Bronchial epithelial cell (primary cell): ENCODE measurements at regions not wholly inside any gene's neighbourhood (a gene's known extent, or its start where the extent isn't known, plus 50 kb on each side); places are given as distances from the start of the nearest gene placed in this dataset.
"Not testable (repeated sequence)": the region's sequence is repeated elsewhere in the genome, so short reads cannot be mapped to it uniquely, and the experiment has no call there.

ENCODE experiments used
- DNase-seq: peaks from one replicate; pipeline ENCODE4 v3.0.0-alpha.2; 2010; ENCODE audit warnings: low read depth
- FAIRE-seq: peaks from 2 replicates; lab custom pipeline; 2011; peaks lifted over from hg19 to GRCh38; lab: Jason Lieb, UNC
- H3K27me3 ChIP-seq: 2 replicates; pipeline ENCODE4 v1.5.1; 2011; ENCODE audit warnings: low read length; ENCODE audit not compliant: control insufficient read depth, insufficient read depth
- H3K36me3 ChIP-seq: 2 replicates; pipeline ENCODE4 v1.5.1; 2011; ENCODE audit warnings: low read length; ENCODE audit not compliant: control insufficient read depth, insufficient read depth
- H3K4me3 ChIP-seq: 2 replicates; pipeline ENCODE4 v1.5.1; 2011; ENCODE audit warnings: mild to moderate bottlenecking, low read depth, low read length, control low read depth
- CTCF ChIP-seq: IDR thresholded peaks from 2 replicates; pipeline ENCODE4 v1.5.1; 2011; ENCODE audit warnings: mild to moderate bottlenecking, moderate library complexity, low read length, control low read depth, inconsistent platforms; ENCODE audit not compliant: insufficient read depth, severe bottlenecking

- no peak for TF ChIP-seq CTCF
- no peaks in the 10 kb centered on the region for H3K36me3 ChIP-seq
- no peak overlapping the region for H3K4me3 ChIP-seq
- no peaks in the 10 kb centered on the region for H3K27me3 ChIP-seq
- DNase-seq: no peak
- FAIRE-seq: no peak
Observed at GRCh38 chr11:130674686-130675308, 226.4 kb downstream of the ADAMTS15 start.

GRCh38 chr11:130675371-130675821 lies 227.0 kb downstream of the ADAMTS15 start:
- Histone ChIP-seq H3K4me3 (no peak overlapping the region), H3K27me3 (no peaks in the 10 kb centered on the region), H3K36me3 (no peaks in the 10 kb centered on the region)
- DNase-seq (no peak), FAIRE-seq (no peak)
- no peak for TF ChIP-seq CTCF

GRCh38 chr11:130675917-130676316 lies 227.5 kb downstream of the ADAMTS15 start:
- no peak for TF ChIP-seq CTCF
- Histone ChIP-seq H3K36me3 (no peaks in the 10 kb centered on the region), H3K27me3 (no peaks in the 10 kb centered on the region), H3K4me3 (no peak overlapping the region)
- DNase-seq (no peak), FAIRE-seq (no peak)

GRCh38 chr11:130677486-130678153 lies 229.2 kb downstream of the ADAMTS15 start:
- no peak for TF ChIP-seq CTCF
- DNase-seq: peak; percentile 64
- FAIRE-seq: no peak
- H3K36me3 ChIP-seq: no peaks in the 10 kb centered on the region
- no peaks in the 10 kb centered on the region for H3K27me3 ChIP-seq
- no peak overlapping the region for H3K4me3 ChIP-seq

GRCh38 chr11:130679247-130679646 lies 230.8 kb downstream of the ADAMTS15 start:
- DNase-seq (no peak), FAIRE-seq (no peak)
- Histone ChIP-seq H3K36me3 (no peaks in the 10 kb centered on the region), H3K27me3 (no peaks in the 10 kb centered on the region), H3K4me3 (no peak overlapping the region)
- no peak for TF ChIP-seq CTCF

GRCh38 chr11:130682471-130682870 lies 233.8 kb downstream of the SNX19 start:
- H3K4me3 ChIP-seq, FAIRE-seq, H3K36me3 ChIP-seq, DNase-seq, H3K27me3 ChIP-seq: not testable (repeated sequence)
